ENCODE measurements at regions not wholly inside any gene's neighbourhood (a gene's known extent, or its start where the extent isn't known, plus 50 kb on each side); places are given as distances from the start of the nearest gene placed in this dataset.

DNA sequence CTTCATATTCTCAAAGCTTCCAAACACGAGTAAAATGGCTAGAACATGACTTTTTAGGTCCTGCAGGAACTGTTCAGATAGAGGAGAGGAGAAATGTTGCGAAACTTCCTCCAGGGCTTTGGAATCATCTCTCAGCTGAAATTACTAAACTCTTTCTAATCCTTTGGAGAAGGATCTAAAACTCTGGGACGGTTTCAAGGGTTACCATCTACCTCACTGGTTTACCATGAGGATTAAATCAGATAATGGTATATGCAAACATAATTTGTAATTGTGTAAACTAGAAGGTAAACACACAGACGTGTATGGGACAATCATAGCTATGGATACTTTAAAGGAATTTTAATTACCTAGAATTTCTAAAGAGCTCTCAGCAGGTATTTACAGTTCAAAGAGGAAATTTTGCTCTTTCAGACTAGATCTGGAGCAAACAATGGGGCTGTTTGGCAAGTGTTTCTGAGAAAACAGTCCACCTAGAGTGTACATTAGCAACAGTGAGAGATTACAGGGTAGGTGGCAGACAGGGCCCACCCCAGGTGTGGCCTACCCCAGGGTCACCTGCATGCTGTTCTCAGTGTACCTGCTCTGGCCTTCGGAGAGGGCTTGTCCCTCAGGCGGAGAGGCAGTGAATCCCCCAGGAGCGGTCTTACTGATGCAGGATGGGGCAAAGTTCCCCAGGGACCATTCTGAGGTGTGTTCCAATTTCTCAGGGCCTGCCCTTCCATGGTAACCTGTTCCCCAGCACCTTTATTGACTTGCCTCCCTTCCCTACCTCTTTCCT lies 124.7 kb upstream of the MAX start:
- Histone ChIP-seq H3K27me3 (no peaks in the 10 kb centered on the region), H3K4me1 (peaks cover 28% of the 10 kb centered on the region), H3K9me3 (no peaks in the 10 kb centered on the region), H3K36me3 (no peaks in the 10 kb centered on the region), H3K4me3 (no peak overlapping the region), H3K27ac (no peak overlapping the region)
- no peak for DNase-seq (ENCODE audit: extremely low spot score in 2 of 2)
- TF ChIP-seq POLR2A (IDR thresholded peaks at IDR 0.05) = no peak
- TF ChIP-seq, protein P1, sequence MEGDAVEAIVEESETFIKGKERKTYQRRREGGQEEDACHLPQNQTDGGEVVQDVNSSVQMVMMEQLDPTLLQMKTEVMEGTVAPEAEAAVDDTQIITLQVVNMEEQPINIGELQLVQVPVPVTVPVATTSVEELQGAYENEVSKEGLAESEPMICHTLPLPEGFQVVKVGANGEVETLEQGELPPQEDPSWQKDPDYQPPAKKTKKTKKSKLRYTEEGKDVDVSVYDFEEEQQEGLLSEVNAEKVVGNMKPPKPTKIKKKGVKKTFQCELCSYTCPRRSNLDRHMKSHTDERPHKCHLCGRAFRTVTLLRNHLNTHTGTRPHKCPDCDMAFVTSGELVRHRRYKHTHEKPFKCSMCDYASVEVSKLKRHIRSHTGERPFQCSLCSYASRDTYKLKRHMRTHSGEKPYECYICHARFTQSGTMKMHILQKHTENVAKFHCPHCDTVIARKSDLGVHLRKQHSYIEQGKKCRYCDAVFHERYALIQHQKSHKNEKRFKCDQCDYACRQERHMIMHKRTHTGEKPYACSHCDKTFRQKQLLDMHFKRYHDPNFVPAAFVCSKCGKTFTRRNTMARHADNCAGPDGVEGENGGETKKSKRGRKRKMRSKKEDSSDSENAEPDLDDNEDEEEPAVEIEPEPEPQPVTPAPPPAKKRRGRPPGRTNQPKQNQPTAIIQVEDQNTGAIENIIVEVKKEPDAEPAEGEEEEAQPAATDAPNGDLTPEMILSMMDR (IDR thresholded peaks at IDR 0.05) = no peak
- no peak for TF ChIP-seq POLR2AphosphoS5 (IDR thresholded peaks at IDR 0.05; ENCODE audit: insufficient read depth in 1 of 2, low read depth in 1 of 2)
- intact Hi-C loops (cut with DNase I) = no loop called here

DNA sequence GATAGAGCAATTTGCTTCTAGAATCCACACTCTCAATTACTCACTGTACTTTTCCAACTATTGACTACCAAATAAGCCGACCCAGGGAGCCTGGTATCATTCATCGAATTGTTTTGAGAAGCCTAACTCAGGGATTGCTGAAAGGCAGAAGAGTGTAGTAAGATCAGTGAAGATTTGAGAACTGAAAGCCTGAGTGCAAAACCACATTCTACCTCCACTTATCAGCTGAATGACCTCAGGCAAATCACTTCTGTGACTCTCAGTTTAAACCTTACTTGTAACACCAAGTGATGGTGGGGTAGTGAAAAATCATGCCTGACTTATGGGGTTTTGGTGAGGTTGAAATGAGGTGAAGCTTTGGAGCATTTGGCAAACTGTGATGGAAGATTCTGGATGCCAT lies 126.1 kb upstream of the MAX start:
- no peak overlapping the region for H3K4me3 ChIP-seq
- no peaks in the 10 kb centered on the region for H3K27me3 ChIP-seq
- H3K27ac ChIP-seq = no peak overlapping the region
- no peak for DNase-seq (ENCODE audit: extremely low spot score in 2 of 2)
- no peak for TF ChIP-seq POLR2AphosphoS5 (IDR thresholded peaks at IDR 0.05; ENCODE audit: insufficient read depth in 1 of 2, low read depth in 1 of 2)
- TF ChIP-seq, protein P1 (IDR thresholded peaks at IDR 0.05) = no peak
- no peak for TF ChIP-seq POLR2A (IDR thresholded peaks at IDR 0.05)
- intact Hi-C loops (cut with DNase I) = no loop called here
- H3K36me3 ChIP-seq = no peaks in the 10 kb centered on the region
- H3K9me3 ChIP-seq = no peaks in the 10 kb centered on the region
- peaks cover 28% of the 10 kb centered on the region for H3K4me1 ChIP-seq

DNA sequence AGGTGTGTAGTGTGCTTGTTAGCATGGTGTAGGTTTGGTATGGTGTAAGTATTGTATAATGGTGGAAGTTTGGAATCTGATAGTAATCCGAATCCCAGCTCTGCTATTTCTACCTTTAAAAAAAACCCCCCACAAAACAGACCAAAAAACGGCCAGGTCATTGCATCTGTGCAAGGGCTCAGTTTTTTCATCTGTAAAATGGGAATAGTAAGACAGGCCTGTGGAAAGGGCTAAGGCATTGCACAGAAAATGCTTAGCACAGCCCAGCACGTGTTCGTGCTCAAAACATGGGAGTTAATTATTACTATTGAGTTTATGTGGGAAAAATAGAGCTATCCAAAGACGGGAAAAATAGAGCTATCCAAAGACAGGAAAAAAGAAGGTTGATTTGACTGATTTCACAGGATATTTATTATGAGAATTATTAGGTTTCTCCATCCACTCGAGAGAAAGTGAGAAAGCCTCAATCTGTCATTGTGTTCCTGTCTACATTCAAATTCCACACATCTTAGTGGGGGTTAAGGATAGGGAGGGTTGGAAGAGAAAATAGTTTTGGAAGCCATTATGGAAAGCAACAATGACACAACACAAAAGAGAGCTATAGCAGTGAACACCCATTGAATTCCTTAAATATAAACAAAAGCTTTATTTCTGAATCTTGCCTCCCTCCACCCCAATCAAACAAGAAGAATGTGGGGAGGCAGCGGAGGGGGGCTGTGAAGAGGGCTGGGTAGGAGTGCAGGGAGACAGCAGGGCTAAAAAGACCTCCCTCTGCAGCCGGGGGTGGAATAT lies 126.8 kb upstream of the MAX start:
- TF ChIP-seq POLR2AphosphoS5 (IDR thresholded peaks at IDR 0.05; ENCODE audit: insufficient read depth in 1 of 2, low read depth in 1 of 2) (no peak), POLR2A (IDR thresholded peaks at IDR 0.05) (no peak)
- TF ChIP-seq, protein P1 (IDR thresholded peaks at IDR 0.05) = no peak
- Histone ChIP-seq H3K27ac (peak overlapping the region; percentile 76), H3K27me3 (no peaks in the 10 kb centered on the region), H3K4me3 (peak overlapping the region; percentile 38 to 44), H3K36me3 (no peaks in the 10 kb centered on the region), H3K9me3 (no peaks in the 10 kb centered on the region), H3K4me1 (peaks cover 28% of the 10 kb centered on the region)
- DNase-seq (ENCODE audit: extremely low spot score in 2 of 2) = no peak
- intact Hi-C loops (cut with DNase I) = no loop called here

DNA sequence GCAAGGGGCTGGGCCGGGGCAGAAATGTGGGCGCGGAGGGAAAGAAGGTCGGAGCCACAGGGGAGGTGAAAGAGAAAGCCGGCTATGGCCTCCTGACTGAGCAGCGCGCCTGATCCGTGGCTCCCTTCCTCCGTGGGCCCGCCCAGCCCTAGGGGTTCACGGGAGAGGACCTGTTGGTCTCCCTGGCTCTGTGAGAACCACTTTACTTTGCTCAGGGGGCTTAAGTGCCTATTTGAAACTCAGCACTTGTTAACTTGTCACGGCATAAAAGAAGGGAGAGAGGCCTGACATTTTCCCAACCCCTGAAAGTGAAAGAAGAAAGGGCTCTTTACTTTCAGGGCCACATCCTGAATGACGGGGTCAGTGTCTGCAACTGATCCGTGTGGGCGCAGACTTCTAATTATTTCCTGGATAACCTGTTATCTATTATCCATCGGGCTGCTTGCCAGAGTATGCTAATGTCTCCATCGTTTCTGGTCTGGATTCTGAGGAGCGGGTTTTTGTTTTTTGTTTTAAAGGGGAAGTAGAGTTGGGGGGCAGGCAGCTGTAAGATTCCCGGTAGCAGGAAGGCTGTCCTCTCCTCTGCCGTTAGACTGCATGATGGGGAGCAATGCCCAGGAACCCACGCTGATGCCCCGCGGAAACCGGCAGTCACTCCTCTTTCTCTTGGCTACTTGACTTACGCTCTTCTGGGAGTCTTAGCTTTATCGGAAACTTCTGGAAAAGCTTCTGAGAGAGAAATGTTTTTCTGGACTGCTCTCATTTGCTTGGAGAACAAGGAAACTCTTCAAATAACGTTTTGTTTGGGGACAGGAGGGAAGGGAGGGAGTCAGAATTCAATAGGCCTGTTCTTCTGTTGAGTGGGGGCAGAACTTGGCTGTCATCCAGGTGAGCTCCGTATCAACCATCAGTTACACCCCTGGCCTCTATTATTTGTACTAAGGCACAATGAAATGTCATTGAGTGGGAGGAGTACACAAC lies 127.7 kb upstream of the MAX start:
- H3K9me3 ChIP-seq = no peaks in the 10 kb centered on the region
- peak overlapping the region; percentile 76 for H3K27ac ChIP-seq
- TF ChIP-seq POLR2A (IDR thresholded peaks at IDR 0.05) (no peak), POLR2AphosphoS5 (IDR thresholded peaks at IDR 0.05; ENCODE audit: insufficient read depth in 1 of 2, low read depth in 1 of 2) (peak in 1 of 2 donors; percentile 21)
- TF ChIP-seq, protein P1 (IDR thresholded peaks at IDR 0.05) = no peak
- H3K27me3 ChIP-seq = no peaks in the 10 kb centered on the region
- H3K4me3 ChIP-seq = peak overlapping the region; percentile 38 to 44
- peaks cover 23% of the 10 kb centered on the region for H3K4me1 ChIP-seq
- intact Hi-C loops (cut with DNase I) = no loop called here
- no peak for DNase-seq (ENCODE audit: extremely low spot score in 2 of 2)
- no peaks in the 10 kb centered on the region for H3K36me3 ChIP-seq
